Thyroid gland (tissue), 4 donors: ENCODE measurements at regions not wholly inside any gene's neighbourhood (a gene's known extent, or its start where the extent isn't known, plus 50 kb on each side); places are given as distances from the start of the nearest gene placed in this dataset.

Experiments
- POLR2A ChIP-seq, 2 donors: fragments of 450-650 bp; IDR thresholded peaks; one replicate each; pipeline ENCODE4 v1.6.1; 2017; ENCODE audit warnings: antibody characterized with exemption in 2 of 2, mild to moderate bottlenecking in 2 of 2, moderate library complexity in 1 of 2
- TF ChIP-seq, protein P1 (sequence below), 6 experiments: fragments of 200-600 bp in 3 of 6; fragments of 450-650 bp in 3 of 6; sonication (generic) in 3 of 6; IDR thresholded peaks; one replicate each; pipeline ENCODE4 v1.5.1; 2016 to 2019; ENCODE audit warnings: antibody characterized with exemption in 6 of 6, mild to moderate bottlenecking in 2 of 6, inconsistent platforms in 1 of 6, moderate library complexity in 1 of 6

- TF ChIP-seq, protein P1, sequence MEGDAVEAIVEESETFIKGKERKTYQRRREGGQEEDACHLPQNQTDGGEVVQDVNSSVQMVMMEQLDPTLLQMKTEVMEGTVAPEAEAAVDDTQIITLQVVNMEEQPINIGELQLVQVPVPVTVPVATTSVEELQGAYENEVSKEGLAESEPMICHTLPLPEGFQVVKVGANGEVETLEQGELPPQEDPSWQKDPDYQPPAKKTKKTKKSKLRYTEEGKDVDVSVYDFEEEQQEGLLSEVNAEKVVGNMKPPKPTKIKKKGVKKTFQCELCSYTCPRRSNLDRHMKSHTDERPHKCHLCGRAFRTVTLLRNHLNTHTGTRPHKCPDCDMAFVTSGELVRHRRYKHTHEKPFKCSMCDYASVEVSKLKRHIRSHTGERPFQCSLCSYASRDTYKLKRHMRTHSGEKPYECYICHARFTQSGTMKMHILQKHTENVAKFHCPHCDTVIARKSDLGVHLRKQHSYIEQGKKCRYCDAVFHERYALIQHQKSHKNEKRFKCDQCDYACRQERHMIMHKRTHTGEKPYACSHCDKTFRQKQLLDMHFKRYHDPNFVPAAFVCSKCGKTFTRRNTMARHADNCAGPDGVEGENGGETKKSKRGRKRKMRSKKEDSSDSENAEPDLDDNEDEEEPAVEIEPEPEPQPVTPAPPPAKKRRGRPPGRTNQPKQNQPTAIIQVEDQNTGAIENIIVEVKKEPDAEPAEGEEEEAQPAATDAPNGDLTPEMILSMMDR (IDR thresholded peaks at IDR 0.05) = no peak
- no peak for TF ChIP-seq POLR2A (IDR thresholded peaks at IDR 0.05)
Measured at GRCh38 chr10:120685136-120685535, 166.0 kb upstream of the WDR11 start.
